GM12892 (cell line): ENCODE measurements at regions not wholly inside any gene's neighbourhood (a gene's known extent, or its start where the extent isn't known, plus 50 kb on each side); places are given as distances from the start of the nearest gene placed in this dataset.

Experiments used
- POLR2A ChIP-seq: IDR thresholded peaks from 2 replicates; pipeline ENCODE4 v1.6.1; 2011; ENCODE audit warnings: low read depth, low read length, control low read depth
- POLR2AphosphoS5 ChIP-seq: IDR thresholded peaks from 2 replicates; pipeline ENCODE4 v1.6.1; 2011; ENCODE audit warnings: low read depth, low read length, control low read depth
- TAF1 ChIP-seq: IDR thresholded peaks from 2 replicates; pipeline ENCODE4 v1.6.1; 2011; ENCODE audit warnings: low read depth, mild to moderate bottlenecking, control low read depth, low read length, borderline replicate concordance

- no peak for TF ChIP-seq POLR2A
- no peak for TF ChIP-seq POLR2AphosphoS5
- no peak for TF ChIP-seq TAF1
Measured at GRCh38 chr9:119802133-119802532, 432.9 kb upstream of the BRINP1 start.
